Kidney epithelial cell (primary cell): ENCODE measurements at regions not wholly inside any gene's neighbourhood (a gene's known extent, or its start where the extent isn't known, plus 50 kb on each side); places are given as distances from the start of the nearest gene placed in this dataset.

Experiments used
- DNase-seq: peaks from one replicate; pipeline ENCODE4 v3.0.0-alpha.2; 2010; ENCODE audit warnings: low read depth
- H3K27me3 ChIP-seq: 2 replicates; pipeline ENCODE4 v1.6.0; 2011; ENCODE audit warnings: low read length; ENCODE audit not compliant: control insufficient read depth, insufficient read depth
- H3K36me3 ChIP-seq: 2 replicates; pipeline ENCODE4 v1.5.1; 2011; ENCODE audit warnings: low read length; ENCODE audit not compliant: control insufficient read depth, insufficient read depth
- H3K4me3 ChIP-seq: 2 replicates; pipeline ENCODE4 v1.5.1; 2011; ENCODE audit warnings: low read depth, mild to moderate bottlenecking, control low read depth, low read length
- TF ChIP-seq, protein P1 (sequence below): IDR thresholded peaks from 2 replicates; pipeline ENCODE4 v1.5.1; 2011; ENCODE audit warnings: mild to moderate bottlenecking, moderate library complexity, low read length, control low read depth, inconsistent platforms; ENCODE audit not compliant: insufficient read depth, poor library complexity, severe bottlenecking

DNA sequence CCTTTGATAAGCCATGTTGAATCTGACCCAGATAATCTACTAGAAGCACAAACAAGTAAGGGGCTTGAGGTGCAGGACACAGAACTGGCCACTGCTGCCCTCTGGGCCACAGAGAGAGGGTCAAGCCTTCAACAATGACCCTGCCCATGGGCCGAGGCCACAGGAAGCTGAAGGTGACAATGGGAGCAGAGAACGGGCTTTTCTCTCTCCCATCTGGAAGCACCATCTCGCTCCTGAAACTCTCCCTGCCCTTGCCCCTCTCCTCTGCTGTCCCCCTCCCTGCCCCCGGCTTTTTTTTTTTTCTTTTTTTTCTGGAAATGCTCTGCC lies 133.1 kb upstream of the DUSP10 start:
- TF ChIP-seq, protein P1, sequence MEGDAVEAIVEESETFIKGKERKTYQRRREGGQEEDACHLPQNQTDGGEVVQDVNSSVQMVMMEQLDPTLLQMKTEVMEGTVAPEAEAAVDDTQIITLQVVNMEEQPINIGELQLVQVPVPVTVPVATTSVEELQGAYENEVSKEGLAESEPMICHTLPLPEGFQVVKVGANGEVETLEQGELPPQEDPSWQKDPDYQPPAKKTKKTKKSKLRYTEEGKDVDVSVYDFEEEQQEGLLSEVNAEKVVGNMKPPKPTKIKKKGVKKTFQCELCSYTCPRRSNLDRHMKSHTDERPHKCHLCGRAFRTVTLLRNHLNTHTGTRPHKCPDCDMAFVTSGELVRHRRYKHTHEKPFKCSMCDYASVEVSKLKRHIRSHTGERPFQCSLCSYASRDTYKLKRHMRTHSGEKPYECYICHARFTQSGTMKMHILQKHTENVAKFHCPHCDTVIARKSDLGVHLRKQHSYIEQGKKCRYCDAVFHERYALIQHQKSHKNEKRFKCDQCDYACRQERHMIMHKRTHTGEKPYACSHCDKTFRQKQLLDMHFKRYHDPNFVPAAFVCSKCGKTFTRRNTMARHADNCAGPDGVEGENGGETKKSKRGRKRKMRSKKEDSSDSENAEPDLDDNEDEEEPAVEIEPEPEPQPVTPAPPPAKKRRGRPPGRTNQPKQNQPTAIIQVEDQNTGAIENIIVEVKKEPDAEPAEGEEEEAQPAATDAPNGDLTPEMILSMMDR = no peak
- DNase-seq = no peak
- Histone ChIP-seq H3K36me3 (no peaks in the 10 kb centered on the region), H3K4me3 (no peak overlapping the region), H3K27me3 (no peaks in the 10 kb centered on the region)

DNA sequence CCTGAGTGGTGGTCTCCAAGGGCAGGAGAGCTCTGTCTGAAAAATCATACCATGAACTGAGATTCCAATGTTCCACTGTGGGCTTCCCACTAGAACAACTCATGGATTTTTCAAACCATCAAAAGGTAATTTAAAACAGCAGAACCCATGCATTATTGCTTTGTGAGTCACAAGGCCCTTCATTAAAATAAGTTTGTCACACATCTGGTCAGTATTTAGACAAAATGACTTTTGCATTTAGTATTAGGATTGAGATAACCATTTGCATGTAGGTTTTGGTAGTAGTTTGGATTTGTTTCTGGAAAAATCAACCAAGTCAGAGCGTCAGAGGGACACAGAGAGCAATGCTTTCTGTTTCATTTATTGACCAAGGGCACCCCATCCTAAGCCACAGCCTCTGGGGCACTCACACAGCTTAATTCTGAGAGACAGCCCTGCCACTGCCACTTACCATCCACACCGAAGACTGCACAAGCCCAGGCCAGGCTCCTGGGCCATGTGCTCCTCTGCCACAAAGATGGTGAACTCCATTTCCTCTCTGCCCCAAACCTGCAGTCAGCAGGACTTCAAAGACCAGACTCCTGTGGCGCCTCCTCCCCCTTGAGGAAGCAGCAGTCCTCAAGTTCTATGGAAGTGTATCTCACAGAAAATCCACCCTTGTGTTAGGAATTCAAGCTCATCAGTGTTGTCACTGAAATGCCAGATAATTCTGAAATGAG lies 132.6 kb upstream of the DUSP10 start:
- no peaks in the 10 kb centered on the region for H3K36me3 ChIP-seq
- no peak for DNase-seq
- TF ChIP-seq, protein P1 = no peak

DNA sequence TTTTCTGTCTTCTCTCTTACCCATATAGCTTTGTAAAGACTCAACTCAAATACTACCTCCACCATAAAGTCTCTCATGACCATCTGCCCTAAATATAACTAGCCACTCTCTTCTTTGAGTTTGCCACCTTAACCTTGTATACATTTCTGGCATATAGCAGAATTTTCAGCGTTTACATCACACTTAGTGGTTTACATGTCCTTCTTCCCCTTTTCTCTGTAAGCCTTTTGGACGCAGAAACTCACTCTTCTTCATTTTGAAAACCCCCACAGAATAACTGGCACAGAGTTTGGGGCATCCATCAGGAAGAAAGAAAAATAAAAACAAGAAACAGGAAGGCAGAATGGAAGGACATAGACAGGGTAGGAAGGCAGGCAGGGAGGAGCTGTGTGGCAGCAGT lies 131.8 kb upstream of the DUSP10 start:
- no peaks in the 10 kb centered on the region for H3K36me3 ChIP-seq
- TF ChIP-seq, protein P1 = no peak
- H3K27me3 ChIP-seq = no peaks in the 10 kb centered on the region
- DNase-seq = no peak
- no peak overlapping the region for H3K4me3 ChIP-seq

More for the DNA sequence above, 132.6 kb upstream of the DUSP10 start:
- Histone ChIP-seq H3K27me3 (no peaks in the 10 kb centered on the region), H3K4me3 (no peak overlapping the region)

DNA sequence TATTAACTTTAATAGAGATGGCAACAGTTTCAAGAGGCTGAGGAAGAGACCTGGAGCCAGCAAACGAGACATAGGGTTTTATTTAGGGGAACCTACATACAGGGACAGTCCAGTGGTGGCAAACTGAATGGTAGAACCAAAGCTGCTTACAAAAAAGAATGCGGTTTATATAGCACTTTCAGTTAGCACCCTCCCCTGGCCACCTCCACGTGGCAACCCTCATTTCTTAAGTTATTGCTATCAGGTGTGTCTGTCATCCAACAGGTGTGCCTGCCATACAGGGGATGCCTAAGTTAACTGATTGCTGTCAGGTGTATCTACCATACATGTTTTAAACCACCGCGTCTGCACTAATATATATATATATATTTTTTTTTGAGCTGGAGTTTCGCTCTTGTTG lies 129.2 kb upstream of the DUSP10 start:
- no peaks in the 10 kb centered on the region for H3K36me3 ChIP-seq
- no peaks in the 10 kb centered on the region for H3K27me3 ChIP-seq
- DNase-seq = no peak
- H3K4me3 ChIP-seq = no peak overlapping the region
- TF ChIP-seq, protein P1 = no peak

DNA sequence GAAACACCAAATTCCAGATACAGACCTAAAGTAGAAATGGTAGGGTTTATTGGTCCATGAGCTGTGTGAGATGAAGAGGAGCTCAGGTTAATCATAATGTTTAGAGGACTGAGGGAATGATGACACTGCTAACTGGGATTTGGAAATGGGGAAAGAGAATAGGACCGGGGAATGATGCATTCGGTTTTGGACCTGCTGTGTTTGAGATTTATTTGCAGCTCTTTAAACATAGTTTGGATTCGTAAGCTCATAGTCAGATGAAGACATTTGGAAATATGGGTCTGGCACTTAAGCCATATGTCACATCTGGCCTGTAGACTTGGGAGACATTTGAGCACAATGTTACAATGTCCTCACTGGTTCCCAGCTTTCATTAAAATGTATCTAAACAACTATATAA lies 127.9 kb upstream of the DUSP10 start:
- no peaks in the 10 kb centered on the region for H3K27me3 ChIP-seq

More for the DNA sequence above, 127.9 kb upstream of the DUSP10 start:
- Histone ChIP-seq H3K4me3 (no peak overlapping the region), H3K36me3 (no peaks in the 10 kb centered on the region)
- DNase-seq = no peak
- TF ChIP-seq, protein P1 = no peak
